H9 (cell line): ENCODE measurements at regions not wholly inside any gene's neighbourhood (a gene's known extent, or its start where the extent isn't known, plus 50 kb on each side); places are given as distances from the start of the nearest gene placed in this dataset.

Experiments used
- DNase-seq: peaks from one replicate; pipeline ENCODE4 v3.0.0-alpha.2; 2017
- H2AFZ ChIP-seq: one replicate; pipeline ENCODE4 v1.6.1; 2013; ENCODE audit warnings: mild to moderate bottlenecking, low read length, control low read depth, moderate library complexity
- H2AK5ac ChIP-seq: 2 replicates; pipeline ENCODE4 v1.6.1; 2013; ENCODE audit warnings: low read length, control low read depth, mixed read lengths; ENCODE audit not compliant: insufficient read length
- H2BK120ac ChIP-seq: one replicate; pipeline ENCODE4 v1.6.1; 2013; ENCODE audit warnings: low read depth, mild to moderate bottlenecking, low read length, control low read depth, inconsistent platforms; ENCODE audit not compliant: poor library complexity, severe bottlenecking
- H2BK12ac ChIP-seq: 2 replicates; pipeline ENCODE4 v1.6.1; 2013; ENCODE audit warnings: low read length, control low read depth, mixed read lengths, low read depth; ENCODE audit not compliant: insufficient read length
- H2BK15ac ChIP-seq: 2 replicates; pipeline ENCODE4 v1.6.1; 2013; ENCODE audit warnings: low read depth, low read length, control low read depth
- H2BK20ac ChIP-seq: one replicate; pipeline ENCODE4 v1.6.1; 2013; ENCODE audit warnings: low read depth, mild to moderate bottlenecking, low read length, control low read depth, inconsistent platforms; ENCODE audit not compliant: poor library complexity, severe bottlenecking
- H2BK5ac ChIP-seq: 2 replicates; pipeline ENCODE4 v1.6.1; 2013; ENCODE audit warnings: low read length, control low read depth, mixed read lengths; ENCODE audit not compliant: insufficient read length
- H3K14ac ChIP-seq: 2 replicates; pipeline ENCODE4 v1.6.1; 2013; ENCODE audit warnings: low read length, control low read depth; ENCODE audit not compliant: insufficient read depth
- H3K18ac ChIP-seq: 2 replicates; pipeline ENCODE4 v1.6.1; 2013; ENCODE audit warnings: low read depth, mild to moderate bottlenecking, mixed read lengths, low read length, control low read depth; ENCODE audit not compliant: insufficient read length
- H3K23ac ChIP-seq: 2 replicates; pipeline ENCODE4 v1.6.1; 2013; ENCODE audit warnings: low read length, control low read depth, mixed read lengths, low read depth; ENCODE audit not compliant: insufficient read length
- H3K23me2 ChIP-seq: 2 replicates; pipeline ENCODE4 v1.6.1; 2013; ENCODE audit warnings: low read depth, mild to moderate bottlenecking, mixed read lengths, low read length, control low read depth; ENCODE audit not compliant: insufficient read length, poor library complexity, severe bottlenecking
- H3K27ac ChIP-seq: 2 replicates; pipeline ENCODE4 v1.5.1; 2013; ENCODE audit warnings: low read length, control low read depth, mixed read lengths, low read depth; ENCODE audit not compliant: insufficient read length
- H3K27me3 ChIP-seq: 2 replicates; pipeline ENCODE4 v1.6.1; 2013; ENCODE audit warnings: low read length, control low read depth, inconsistent platforms; ENCODE audit not compliant: insufficient read depth
- H3K4ac ChIP-seq: 2 replicates; pipeline ENCODE4 v1.6.1; 2013; ENCODE audit warnings: low read depth, mild to moderate bottlenecking, control low read depth, inconsistent platforms, low read length, moderate library complexity
- H3K4me1 ChIP-seq: 2 replicates; pipeline ENCODE4 v1.6.1; 2013; ENCODE audit warnings: low read length, control low read depth, inconsistent platforms; ENCODE audit not compliant: insufficient read depth
- H3K4me2 ChIP-seq: 2 replicates; pipeline ENCODE4 v1.6.1; 2013; ENCODE audit warnings: low read length, control low read depth, mixed read lengths; ENCODE audit not compliant: insufficient read length, insufficient read depth
- H3K56ac ChIP-seq: 2 replicates; pipeline ENCODE4 v1.6.1; 2013; ENCODE audit warnings: low read depth, mild to moderate bottlenecking, mixed read lengths, low read length, control low read depth; ENCODE audit not compliant: insufficient read length
- H3K79me1 ChIP-seq: 2 replicates; pipeline ENCODE4 v1.6.1; 2013; ENCODE audit warnings: low read depth, mild to moderate bottlenecking, moderate library complexity, low read length, control low read depth, inconsistent platforms; ENCODE audit not compliant: insufficient read depth, poor library complexity, severe bottlenecking
- H3K79me2 ChIP-seq: 2 replicates; pipeline ENCODE4 v1.6.1; 2013; ENCODE audit warnings: low read length, control low read depth, inconsistent platforms; ENCODE audit not compliant: insufficient read depth
- H3K9ac ChIP-seq: 2 replicates; pipeline ENCODE4 v1.6.1; 2013; ENCODE audit warnings: low read length, control low read depth, mixed read lengths; ENCODE audit not compliant: insufficient read length; ENCODE audit errors: extremely low read depth
- H3K9me3 ChIP-seq: one replicate; pipeline ENCODE4 v1.6.1; 2013; ENCODE audit warnings: low read depth, low read length, inconsistent platforms; ENCODE audit not compliant: control insufficient read depth
- H3T11ph ChIP-seq: one replicate; pipeline ENCODE4 v1.6.1; 2013; ENCODE audit warnings: mild to moderate bottlenecking, low read length, control low read depth, inconsistent platforms
- H4K20me1 ChIP-seq: one replicate; pipeline ENCODE4 v1.6.1; 2013; ENCODE audit not compliant: control insufficient read depth, insufficient read length, insufficient read depth
- H4K5ac ChIP-seq: 2 replicates; pipeline ENCODE4 v1.6.1; 2013; ENCODE audit warnings: low read depth, mild to moderate bottlenecking, mixed read lengths, low read length, control low read depth; ENCODE audit not compliant: insufficient read length
- H4K8ac ChIP-seq: replicated peaks from 2 replicates; pipeline ENCODE4 v1.6.1; 2013; ENCODE audit warnings: low read length, control low read depth, mixed read lengths, low read depth; ENCODE audit not compliant: insufficient read length
- H4K91ac ChIP-seq: 2 replicates; pipeline ENCODE4 v1.6.1; 2013; ENCODE audit warnings: low read depth, mild to moderate bottlenecking, moderate library complexity, mixed read lengths, low read length, control low read depth; ENCODE audit not compliant: insufficient read length
- H3K27ac Mint-ChIP-seq, 3 experiments: 2 replicates in 2 of 3; 3 replicates in 1 of 3; pipeline ENCODE4 v1.8.0; 2020 to 2021; ENCODE audit warnings: mixed read lengths in 3 of 3, mild to moderate bottlenecking in 1 of 3, moderate library complexity in 1 of 3
- H3K27me3 Mint-ChIP-seq: 2 replicates; pipeline ENCODE4 v1.8.0; 2021; ENCODE audit warnings: low read depth, mild to moderate bottlenecking, moderate library complexity, mixed read lengths
- H3K36me3 Mint-ChIP-seq, 3 experiments: 2 replicates in 2 of 3; 3 replicates in 1 of 3; pipeline ENCODE4 v1.8.0; 2020 to 2021; ENCODE audit warnings: low read depth in 3 of 3, mixed read lengths in 3 of 3; ENCODE audit not compliant: insufficient read depth in 1 of 3
- H3K4me1 Mint-ChIP-seq, 2 experiments: 2 replicates each; pipeline ENCODE4 v1.8.0; 2020; ENCODE audit warnings: mixed read lengths in 2 of 2
- H3K4me3 Mint-ChIP-seq, 2 experiments: 2 replicates in 1 of 2; 3 replicates in 1 of 2; pipeline ENCODE4 v1.8.0; 2020 to 2021; ENCODE audit warnings: mild to moderate bottlenecking in 2 of 2, mixed read lengths in 2 of 2, moderate library complexity in 1 of 2
- H3K9me3 Mint-ChIP-seq, 2 experiments: 2 replicates in 1 of 2; 3 replicates in 1 of 2; pipeline ENCODE4 v1.8.0; 2020; ENCODE audit warnings: mild to moderate bottlenecking in 2 of 2, mixed read lengths in 2 of 2, moderate library complexity in 1 of 2
- WGBS: extraction: QIAGEN DNeasy Blood & Tissue Kit; methylation state at CpG from one replicate; pipeline ENCODE4 v1.1.7; 2013; ENCODE audit warnings: missing lambda C conversion rate, low lambda C conversion rate, mixed read lengths; ENCODE audit not compliant: insufficient read length; ENCODE audit errors: extremely low coverage; 5-methylcytosine and 5-hydroxymethylcytosine counted together
- TF ChIP-seq, protein P1 (sequence below): fragments of 200-600 bp; sonication (generic); conservative IDR thresholded peaks from 3 replicates; pipeline ENCODE4 v1.8.0; 2021; ENCODE audit warnings: antibody characterized with exemption, mild to moderate bottlenecking

DNA sequence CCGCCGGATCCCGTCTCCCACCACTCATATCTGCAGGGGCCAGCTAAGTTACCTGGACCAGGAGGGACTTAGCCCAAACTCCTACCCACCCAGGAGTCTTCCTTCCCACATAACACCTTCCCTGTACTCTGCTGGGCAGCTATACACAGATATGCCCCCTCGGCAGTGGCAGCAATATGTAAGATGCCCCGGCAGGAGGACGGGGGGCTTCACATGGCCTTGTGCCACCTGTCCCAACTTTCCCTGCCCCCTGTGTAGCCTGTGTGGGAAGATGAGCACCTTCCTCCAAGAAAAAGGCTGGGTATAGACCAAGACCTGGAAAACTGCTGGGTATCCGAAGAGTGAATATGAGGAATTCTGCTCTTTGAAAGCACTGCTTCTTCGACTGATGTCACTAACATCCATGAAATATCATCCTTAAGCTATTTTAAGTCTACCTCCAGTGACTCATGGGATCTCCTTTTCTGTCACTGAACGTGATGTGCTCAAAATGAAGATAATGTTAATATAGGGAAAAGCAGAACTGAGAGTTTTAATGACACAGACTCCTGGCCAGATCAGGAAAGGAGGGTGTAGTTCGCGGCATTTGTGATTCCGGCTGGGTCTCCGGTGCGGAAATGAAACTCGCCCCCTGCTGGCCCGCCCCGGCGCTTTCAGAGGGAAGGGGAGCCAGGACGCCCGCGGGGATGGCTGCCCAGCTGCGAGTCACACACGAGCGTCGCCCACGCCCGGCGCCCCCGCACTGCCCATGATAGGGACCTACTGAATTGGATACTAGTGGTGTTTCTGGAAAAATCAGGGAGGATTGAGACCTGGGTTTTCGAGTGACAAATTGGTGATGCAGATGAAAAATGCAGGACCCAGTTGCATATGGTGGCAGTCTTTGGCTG is 256.9 kb upstream of the NFE2L3 start:
- H4K20me1 ChIP-seq = no peaks in the 10 kb centered on the region
- no peak overlapping the region for H3K9ac ChIP-seq
- H2AK5ac ChIP-seq = no peak overlapping the region
- no peak overlapping the region; a peak in 1 of 7 replicates for H3K27ac Mint-ChIP-seq
- peaks cover 6% of the 10 kb centered on the region for H3K23me2 ChIP-seq
- TF ChIP-seq, protein P1, sequence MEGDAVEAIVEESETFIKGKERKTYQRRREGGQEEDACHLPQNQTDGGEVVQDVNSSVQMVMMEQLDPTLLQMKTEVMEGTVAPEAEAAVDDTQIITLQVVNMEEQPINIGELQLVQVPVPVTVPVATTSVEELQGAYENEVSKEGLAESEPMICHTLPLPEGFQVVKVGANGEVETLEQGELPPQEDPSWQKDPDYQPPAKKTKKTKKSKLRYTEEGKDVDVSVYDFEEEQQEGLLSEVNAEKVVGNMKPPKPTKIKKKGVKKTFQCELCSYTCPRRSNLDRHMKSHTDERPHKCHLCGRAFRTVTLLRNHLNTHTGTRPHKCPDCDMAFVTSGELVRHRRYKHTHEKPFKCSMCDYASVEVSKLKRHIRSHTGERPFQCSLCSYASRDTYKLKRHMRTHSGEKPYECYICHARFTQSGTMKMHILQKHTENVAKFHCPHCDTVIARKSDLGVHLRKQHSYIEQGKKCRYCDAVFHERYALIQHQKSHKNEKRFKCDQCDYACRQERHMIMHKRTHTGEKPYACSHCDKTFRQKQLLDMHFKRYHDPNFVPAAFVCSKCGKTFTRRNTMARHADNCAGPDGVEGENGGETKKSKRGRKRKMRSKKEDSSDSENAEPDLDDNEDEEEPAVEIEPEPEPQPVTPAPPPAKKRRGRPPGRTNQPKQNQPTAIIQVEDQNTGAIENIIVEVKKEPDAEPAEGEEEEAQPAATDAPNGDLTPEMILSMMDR = peak; percentile 82
- no peak overlapping the region for H3K27ac ChIP-seq
- H3K9me3 ChIP-seq = no peaks in the 10 kb centered on the region
- no peak overlapping the region for H2BK5ac ChIP-seq
- peaks cover 16% of the 10 kb centered on the region for H3K27me3 Mint-ChIP-seq
- H3K4me1 Mint-ChIP-seq = peaks cover 20 to 31% of the 10 kb centered on the region in 2 experiments
- H3K9me3 Mint-ChIP-seq = peaks cover 0 to 4% of the 10 kb centered on the region in 2 experiments; a peak in 1 of 5 replicates
- H2AFZ ChIP-seq = no peak overlapping the region
- H3K56ac ChIP-seq = no peak overlapping the region
- peak overlapping the region; percentile 74 to 80 for H3K4me3 Mint-ChIP-seq
- H2BK20ac ChIP-seq = no peak overlapping the region
- peak; percentile 70 for DNase-seq
- H3K79me2 ChIP-seq = no peaks in the 10 kb centered on the region
- no peak overlapping the region for H3T11ph ChIP-seq
- no CpG with 5 or more reads among the region's 30 CpGs for WGBS
- no peak overlapping the region for H4K5ac ChIP-seq
- H3K14ac ChIP-seq = no peak overlapping the region
- H4K8ac ChIP-seq = no peak overlapping the region
- no peak overlapping the region for H2BK15ac ChIP-seq
- H4K91ac ChIP-seq = no peak overlapping the region
- no peaks in the 10 kb centered on the region for H3K27me3 ChIP-seq
- no peaks in the 10 kb centered on the region for H3K79me1 ChIP-seq
- H3K4ac ChIP-seq = no peak overlapping the region
- no peaks in the 10 kb centered on the region; a peak in 1 of 7 replicates for H3K36me3 Mint-ChIP-seq
- no peak overlapping the region for H3K18ac ChIP-seq
- H3K4me2 ChIP-seq = peak overlapping the region; percentile 75
- H2BK120ac ChIP-seq = no peak overlapping the region
- no peak overlapping the region for H3K23ac ChIP-seq
- H2BK12ac ChIP-seq = no peak overlapping the region
- no peaks in the 10 kb centered on the region for H3K4me1 ChIP-seq
